ENCODE measurements at regions not wholly inside any gene's neighbourhood (a gene's known extent, or its start where the extent isn't known, plus 50 kb on each side); places are given as distances from the start of the nearest gene placed in this dataset.
A peak's percentile ranks its signal among the peaks of the same experiment; 100 is the strongest.

DNA sequence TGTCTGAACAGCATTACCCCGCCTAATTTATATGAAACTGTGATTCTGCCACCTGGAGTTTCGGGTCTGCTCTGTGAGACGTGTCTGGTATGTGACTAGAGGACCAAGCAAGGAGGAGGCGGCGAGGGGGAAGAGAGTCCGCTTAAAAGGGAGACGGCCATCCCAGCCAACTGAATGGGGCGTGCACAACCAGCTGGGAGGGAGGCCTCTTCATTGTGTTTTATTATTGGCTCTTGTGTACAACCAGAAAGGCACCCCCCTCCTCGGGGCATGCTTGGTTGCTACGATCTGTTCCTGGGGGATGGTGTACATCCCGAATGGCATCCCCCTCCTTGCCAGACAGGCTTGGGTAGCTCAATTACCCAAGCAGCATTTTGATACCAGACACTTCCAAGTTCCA, 384.5 kb upstream of the SALL1 start:
- no peak for DNase-seq (ENCODE audit: low spot score, unreplicated experiment)

DNA sequence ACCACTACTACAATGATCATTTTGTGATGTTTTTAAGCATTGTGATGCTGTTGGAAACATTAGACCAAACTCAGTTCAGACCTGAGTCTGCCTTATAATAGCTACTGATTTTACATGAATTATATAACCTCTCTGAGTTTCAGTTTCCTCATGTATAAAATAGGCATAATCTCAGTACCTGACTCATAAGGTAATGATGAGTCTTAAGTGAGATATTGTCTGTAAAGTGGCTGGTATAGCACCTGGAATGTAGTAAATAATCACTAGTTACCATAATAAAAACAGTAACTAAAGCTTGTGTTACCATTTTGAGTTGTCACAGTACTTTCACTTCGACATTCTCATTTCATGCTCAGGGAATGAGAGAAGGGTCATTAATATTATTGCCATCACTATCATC, 381.5 kb upstream of the SALL1 start:
- no peak overlapping the region for H3K27ac Mint-ChIP-seq
- H3K36me3 Mint-ChIP-seq (ENCODE audit: insufficient read depth), result no peaks in the 10 kb centered on the region
- H3K4me3 Mint-ChIP-seq (ENCODE audit: low read depth), result no peak overlapping the region
- peaks cover 3% of the 10 kb centered on the region for H3K4me1 Mint-ChIP-seq (ENCODE audit: low read depth)
- H3K27me3 Mint-ChIP-seq, result peaks cover 19% of the 10 kb centered on the region
- H3K9me3 Mint-ChIP-seq (ENCODE audit: low read depth), result no peaks in the 10 kb centered on the region
- DNase-seq (ENCODE audit: low spot score, unreplicated experiment), result no peak
- TF ChIP-seq, protein P1, sequence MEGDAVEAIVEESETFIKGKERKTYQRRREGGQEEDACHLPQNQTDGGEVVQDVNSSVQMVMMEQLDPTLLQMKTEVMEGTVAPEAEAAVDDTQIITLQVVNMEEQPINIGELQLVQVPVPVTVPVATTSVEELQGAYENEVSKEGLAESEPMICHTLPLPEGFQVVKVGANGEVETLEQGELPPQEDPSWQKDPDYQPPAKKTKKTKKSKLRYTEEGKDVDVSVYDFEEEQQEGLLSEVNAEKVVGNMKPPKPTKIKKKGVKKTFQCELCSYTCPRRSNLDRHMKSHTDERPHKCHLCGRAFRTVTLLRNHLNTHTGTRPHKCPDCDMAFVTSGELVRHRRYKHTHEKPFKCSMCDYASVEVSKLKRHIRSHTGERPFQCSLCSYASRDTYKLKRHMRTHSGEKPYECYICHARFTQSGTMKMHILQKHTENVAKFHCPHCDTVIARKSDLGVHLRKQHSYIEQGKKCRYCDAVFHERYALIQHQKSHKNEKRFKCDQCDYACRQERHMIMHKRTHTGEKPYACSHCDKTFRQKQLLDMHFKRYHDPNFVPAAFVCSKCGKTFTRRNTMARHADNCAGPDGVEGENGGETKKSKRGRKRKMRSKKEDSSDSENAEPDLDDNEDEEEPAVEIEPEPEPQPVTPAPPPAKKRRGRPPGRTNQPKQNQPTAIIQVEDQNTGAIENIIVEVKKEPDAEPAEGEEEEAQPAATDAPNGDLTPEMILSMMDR (IDR thresholded peaks at IDR 0.05; ENCODE audit: unreplicated experiment), result no peak

More for the DNA sequence above, 384.5 kb upstream of the SALL1 start:
- Mint-ChIP-seq H3K27ac (no peak overlapping the region), H3K9me3 (ENCODE audit: low read depth) (no peaks in the 10 kb centered on the region), H3K4me1 (ENCODE audit: low read depth) (peaks cover 4% of the 10 kb centered on the region), H3K4me3 (ENCODE audit: low read depth) (no peak overlapping the region), H3K36me3 (ENCODE audit: insufficient read depth) (no peaks in the 10 kb centered on the region), H3K27me3 (peaks cover 16% of the 10 kb centered on the region)
- TF ChIP-seq, protein P1 (IDR thresholded peaks at IDR 0.05; ENCODE audit: unreplicated experiment), result no peak

DNA sequence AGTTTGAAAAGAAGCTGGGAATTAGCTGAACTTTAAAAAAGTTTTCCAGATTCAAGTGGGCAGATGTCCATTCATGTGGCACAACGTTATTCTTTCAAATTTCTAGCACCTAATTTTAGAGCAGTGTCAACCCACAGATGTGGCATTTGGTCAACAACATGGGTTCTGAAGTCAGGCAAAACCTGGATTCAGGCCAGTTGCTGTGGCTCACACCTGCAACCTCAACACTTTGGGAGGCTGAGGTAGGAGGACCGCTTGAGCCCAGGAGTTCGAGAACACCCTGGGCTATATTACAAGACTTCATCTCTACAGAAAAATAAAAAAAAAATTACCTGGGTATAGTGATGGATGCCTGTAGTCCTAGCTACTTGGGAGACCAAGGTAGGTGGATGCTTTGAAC, 380.2 kb upstream of the SALL1 start:
- Mint-ChIP-seq H3K4me1 (ENCODE audit: low read depth) (peaks cover 14% of the 10 kb centered on the region), H3K27me3 (peaks cover 19% of the 10 kb centered on the region), H3K27ac (no peak overlapping the region), H3K9me3 (ENCODE audit: low read depth) (peaks cover 2% of the 10 kb centered on the region), H3K36me3 (ENCODE audit: insufficient read depth) (no peaks in the 10 kb centered on the region), H3K4me3 (ENCODE audit: low read depth) (no peak overlapping the region)
- TF ChIP-seq, protein P1 (IDR thresholded peaks at IDR 0.05; ENCODE audit: unreplicated experiment), result no peak
- DNase-seq (ENCODE audit: low spot score, unreplicated experiment), result no peak

DNA sequence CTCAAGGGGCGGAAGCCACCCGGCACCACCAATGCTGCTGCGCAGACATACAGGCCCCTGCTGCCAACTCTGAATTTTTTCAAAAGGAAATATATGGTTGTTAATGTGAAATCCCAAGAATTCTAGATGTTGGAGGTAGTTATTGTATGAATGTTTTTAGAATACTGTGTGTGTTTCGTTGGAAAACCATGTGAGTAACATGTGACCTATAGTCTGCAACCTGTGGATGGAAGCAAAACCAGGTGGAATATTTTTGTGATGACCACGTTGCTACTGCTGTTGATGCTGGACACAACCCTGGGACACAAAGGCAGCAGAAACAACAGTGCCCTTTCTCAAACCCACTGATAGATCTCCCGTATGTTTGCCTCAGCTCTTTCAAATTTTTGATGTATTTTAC, 376.3 kb upstream of the SALL1 start:
- peak overlapping the region; percentile 84 for H3K27ac Mint-ChIP-seq
- H3K9me3 Mint-ChIP-seq (ENCODE audit: low read depth), result peaks cover 2% of the 10 kb centered on the region
- no peak overlapping the region for H3K4me3 Mint-ChIP-seq (ENCODE audit: low read depth)
- no peak for DNase-seq (ENCODE audit: low spot score, unreplicated experiment)
- H3K27me3 Mint-ChIP-seq, result peaks cover 14% of the 10 kb centered on the region
- TF ChIP-seq, protein P1 (IDR thresholded peaks at IDR 0.05; ENCODE audit: unreplicated experiment), result no peak
- H3K36me3 Mint-ChIP-seq (ENCODE audit: insufficient read depth), result no peaks in the 10 kb centered on the region
- H3K4me1 Mint-ChIP-seq (ENCODE audit: low read depth), result peaks cover 20% of the 10 kb centered on the region

DNA sequence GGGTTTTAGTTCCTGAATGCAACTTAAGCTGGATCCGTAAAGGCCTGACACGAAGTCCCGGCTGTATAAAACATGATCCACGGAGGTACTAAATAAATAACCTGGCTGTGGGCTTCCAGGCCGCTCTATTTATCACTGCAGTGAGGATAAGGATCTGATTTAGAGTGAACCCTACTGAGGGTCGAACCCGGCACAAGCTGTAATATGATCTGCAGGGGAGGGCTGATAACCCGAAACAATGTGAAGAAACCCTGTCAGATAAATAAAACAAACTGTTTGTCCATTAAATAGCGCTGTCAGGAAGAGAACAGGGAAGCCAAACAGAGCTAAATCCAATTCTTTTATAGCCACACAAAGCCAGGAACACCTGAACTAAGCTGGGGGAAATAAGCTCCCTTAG, 375.6 kb upstream of the SALL1 start:
- Mint-ChIP-seq H3K36me3 (ENCODE audit: insufficient read depth) (peaks cover 1% of the 10 kb centered on the region), H3K4me1 (ENCODE audit: low read depth) (peaks cover 20% of the 10 kb centered on the region), H3K27me3 (peaks cover 14% of the 10 kb centered on the region), H3K27ac (no peak overlapping the region), H3K4me3 (ENCODE audit: low read depth) (no peak overlapping the region), H3K9me3 (ENCODE audit: low read depth) (peaks cover 7% of the 10 kb centered on the region)
- TF ChIP-seq, protein P1 (IDR thresholded peaks at IDR 0.05; ENCODE audit: unreplicated experiment), result no peak
- no peak for DNase-seq (ENCODE audit: low spot score, unreplicated experiment)
